Smooth muscle cell (in vitro differentiated cells): ENCODE measurements at regions not wholly inside any gene's neighbourhood (a gene's known extent, or its start where the extent isn't known, plus 50 kb on each side); places are given as distances from the start of the nearest gene placed in this dataset.

Experiments
- DNase-seq: peaks from one replicate; lab custom pipeline; 2025; ENCODE audit not compliant: unreplicated experiment; lab: John Stamatoyannopoulos, UW
- H2AFZ ChIP-seq: fragments of 200-600 bp; sonication (generic); 2 replicates; pipeline ENCODE4 v1.6.0; 2016; ENCODE audit warnings: antibody characterized with exemption, low read depth, mild to moderate bottlenecking
- H3F3A ChIP-seq: fragments of 200-600 bp; sonication (generic); 2 replicates; pipeline ENCODE4 v1.6.0; 2017; ENCODE audit warnings: antibody characterized with exemption, low read depth
- H3K27ac ChIP-seq: fragments of 200-600 bp; sonication (generic); 2 replicates; pipeline ENCODE4 v1.5.1; 2016; ENCODE audit warnings: low read depth, mild to moderate bottlenecking
- H3K27me3 ChIP-seq: fragments of 200-600 bp; sonication (generic); 2 replicates; pipeline ENCODE4 v1.6.1; 2016; ENCODE audit warnings: low read depth, mild to moderate bottlenecking
- H3K36me3 ChIP-seq: fragments of 200-600 bp; sonication (generic); 2 replicates; pipeline ENCODE4 v1.5.1; 2016; ENCODE audit warnings: low read depth
- H3K4me1 ChIP-seq: fragments of 200-600 bp; sonication (generic); 2 replicates; pipeline ENCODE4 v1.5.1; 2016; ENCODE audit warnings: low read depth
- H3K4me2 ChIP-seq: fragments of 200-600 bp; sonication (generic); 2 replicates; pipeline ENCODE4 v1.6.0; 2016; ENCODE audit warnings: mild to moderate bottlenecking
- H3K4me3 ChIP-seq: fragments of 200-600 bp; sonication (generic); 2 replicates; pipeline ENCODE4 v1.5.1; 2016; ENCODE audit warnings: mild to moderate bottlenecking
- H3K79me2 ChIP-seq: fragments of 200-600 bp; sonication (generic); 2 replicates; pipeline ENCODE4 v1.6.0; 2016; ENCODE audit warnings: low read depth, mild to moderate bottlenecking
- H3K9ac ChIP-seq: fragments of 200-600 bp; sonication (generic); 2 replicates; pipeline ENCODE4 v1.6.0; 2016; ENCODE audit warnings: low read depth
- H3K9me3 ChIP-seq: fragments of 200-600 bp; sonication (generic); replicated peaks from 2 replicates; pipeline ENCODE4 v1.5.1; 2016; ENCODE audit warnings: low read depth
- H4K20me1 ChIP-seq: fragments of 200-600 bp; sonication (generic); 2 replicates; pipeline ENCODE4 v1.6.0; 2016; ENCODE audit warnings: low read depth
- WGBS: methylation state at CpG from one replicate; pipeline ENCODE4 v1.1.7; 2016; ENCODE audit warnings: low lambda C conversion rate; 5-methylcytosine and 5-hydroxymethylcytosine counted together
- TF ChIP-seq, protein P1 (sequence below): fragments of 200-600 bp; sonication (generic); IDR thresholded peaks from 2 replicates; pipeline ENCODE4 v1.5.1; 2017; ENCODE audit warnings: borderline replicate concordance, mild to moderate bottlenecking, antibody characterized with exemption; ENCODE audit not compliant: insufficient read depth, poor library complexity, severe bottlenecking

DNA sequence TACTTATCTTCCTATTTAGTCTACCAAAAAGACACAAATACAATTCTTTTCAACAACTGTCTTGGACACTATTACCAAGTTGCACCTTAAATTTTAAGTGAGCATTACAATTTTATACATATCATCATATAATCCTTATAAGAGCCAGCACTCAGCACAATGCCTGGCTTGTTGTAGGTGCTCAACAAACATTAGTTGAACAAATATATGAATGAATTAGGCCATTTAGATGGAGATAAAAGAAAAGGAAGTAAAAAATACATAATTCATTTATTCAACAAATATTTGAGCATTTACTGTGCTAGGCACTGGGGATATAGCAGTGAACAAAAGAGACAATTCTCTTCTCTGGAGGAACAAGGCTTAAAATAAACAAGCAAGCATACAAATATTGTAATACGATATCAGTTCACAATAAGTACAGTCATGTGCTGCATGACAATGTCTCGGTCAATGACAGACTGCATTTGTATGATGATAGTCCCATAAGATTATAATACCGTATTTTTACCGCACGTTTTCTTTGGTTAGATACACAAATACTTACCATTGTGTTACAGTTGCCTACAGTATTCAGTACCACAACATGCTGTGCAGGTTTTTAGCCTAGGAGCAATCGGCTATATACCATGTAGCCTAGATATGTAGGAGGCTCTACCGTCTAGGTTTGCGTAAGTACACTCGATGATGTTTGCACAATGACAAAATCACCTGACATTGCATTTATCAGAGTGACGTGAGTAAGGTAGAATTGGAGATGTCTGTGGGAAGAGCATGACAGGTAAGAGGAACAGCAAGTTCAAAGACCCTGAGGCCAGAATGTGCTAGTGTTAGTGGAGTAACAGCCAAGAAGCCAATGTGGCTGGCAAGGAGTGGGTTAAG, 86.4 kb upstream of the HS3ST2 start:
- Histone ChIP-seq H3F3A (no peaks in the 10 kb centered on the region), H3K4me1 (no peaks in the 10 kb centered on the region), H3K27me3 (no peaks in the 10 kb centered on the region), H3K9me3 (no peaks in the 10 kb centered on the region), H2AFZ (no peak overlapping the region), H3K9ac (no peak overlapping the region), H3K79me2 (no peaks in the 10 kb centered on the region), H3K4me3 (no peak overlapping the region), H3K4me2 (no peak overlapping the region), H3K36me3 (no peaks in the 10 kb centered on the region), H3K27ac (no peak overlapping the region), H4K20me1 (no peaks in the 10 kb centered on the region)
- no peak for DNase-seq
- 90% methylated on average over 10 of the region's 10 CpGs for WGBS
- TF ChIP-seq, protein P1, sequence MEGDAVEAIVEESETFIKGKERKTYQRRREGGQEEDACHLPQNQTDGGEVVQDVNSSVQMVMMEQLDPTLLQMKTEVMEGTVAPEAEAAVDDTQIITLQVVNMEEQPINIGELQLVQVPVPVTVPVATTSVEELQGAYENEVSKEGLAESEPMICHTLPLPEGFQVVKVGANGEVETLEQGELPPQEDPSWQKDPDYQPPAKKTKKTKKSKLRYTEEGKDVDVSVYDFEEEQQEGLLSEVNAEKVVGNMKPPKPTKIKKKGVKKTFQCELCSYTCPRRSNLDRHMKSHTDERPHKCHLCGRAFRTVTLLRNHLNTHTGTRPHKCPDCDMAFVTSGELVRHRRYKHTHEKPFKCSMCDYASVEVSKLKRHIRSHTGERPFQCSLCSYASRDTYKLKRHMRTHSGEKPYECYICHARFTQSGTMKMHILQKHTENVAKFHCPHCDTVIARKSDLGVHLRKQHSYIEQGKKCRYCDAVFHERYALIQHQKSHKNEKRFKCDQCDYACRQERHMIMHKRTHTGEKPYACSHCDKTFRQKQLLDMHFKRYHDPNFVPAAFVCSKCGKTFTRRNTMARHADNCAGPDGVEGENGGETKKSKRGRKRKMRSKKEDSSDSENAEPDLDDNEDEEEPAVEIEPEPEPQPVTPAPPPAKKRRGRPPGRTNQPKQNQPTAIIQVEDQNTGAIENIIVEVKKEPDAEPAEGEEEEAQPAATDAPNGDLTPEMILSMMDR: no peak

DNA sequence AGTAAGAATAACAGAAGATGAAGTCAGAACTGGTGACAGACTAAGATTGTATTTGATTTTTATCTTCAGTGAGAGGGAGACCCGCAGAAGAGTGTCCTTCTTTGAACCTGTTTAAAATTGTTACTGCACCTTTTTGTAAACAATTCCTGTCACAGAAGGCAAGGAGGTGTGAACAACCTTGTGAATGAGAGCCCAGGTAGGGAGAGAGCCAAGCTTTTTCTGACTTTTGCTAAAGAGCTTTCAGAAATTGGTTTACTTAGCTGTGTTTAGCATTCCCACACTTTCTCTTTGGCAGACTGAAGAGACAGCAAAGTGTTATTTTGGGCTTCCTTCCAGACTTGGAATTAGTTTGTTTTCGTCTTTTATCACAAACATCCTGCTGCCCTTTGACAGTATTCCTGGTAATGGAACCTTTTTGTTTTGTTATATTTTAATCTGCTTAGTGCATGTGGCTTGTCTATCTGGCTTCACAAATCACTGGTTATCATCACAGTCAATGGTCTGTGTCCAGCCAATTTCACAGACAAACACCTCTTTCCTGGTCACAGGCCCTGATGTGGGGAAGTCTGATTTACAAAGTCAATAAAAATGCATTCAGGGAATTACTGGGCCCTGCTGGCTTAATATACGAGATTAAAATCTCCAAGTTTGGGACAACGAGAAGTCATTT, 85.7 kb upstream of the HS3ST2 start:
- 39% methylated on average over 4 of the region's 4 CpGs for WGBS

DNA sequence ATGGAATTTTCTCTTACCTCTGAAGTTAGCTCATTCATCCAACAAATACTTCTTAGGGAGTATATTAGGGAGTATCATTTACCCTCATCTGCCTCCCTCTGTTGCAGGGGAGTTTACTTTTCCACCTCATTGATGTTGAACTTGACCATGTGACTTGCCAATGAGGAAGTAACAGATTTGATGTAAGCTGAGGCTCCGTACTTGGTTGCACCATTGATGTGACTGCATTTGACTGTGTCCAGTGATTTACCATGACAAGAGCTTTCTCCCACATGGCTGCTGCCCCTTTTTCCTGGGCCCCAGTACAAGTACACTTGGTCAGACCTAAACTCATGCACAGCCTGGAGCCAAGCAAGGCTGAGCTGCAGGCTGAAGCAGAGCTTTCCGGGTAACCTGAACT, 81.6 kb upstream of the HS3ST2 start:
- H3K27ac ChIP-seq: no peak overlapping the region
- TF ChIP-seq, protein P1: no peak
- no peaks in the 10 kb centered on the region for H3K4me1 ChIP-seq

More for the DNA sequence above, 85.7 kb upstream of the HS3ST2 start:
- Histone ChIP-seq H3K4me1 (no peaks in the 10 kb centered on the region), H3K9ac (no peak overlapping the region), H3K4me2 (no peak overlapping the region), H3K79me2 (no peaks in the 10 kb centered on the region), H3K9me3 (no peaks in the 10 kb centered on the region), H3F3A (no peaks in the 10 kb centered on the region), H2AFZ (no peak overlapping the region), H3K27ac (no peak overlapping the region), H4K20me1 (no peaks in the 10 kb centered on the region), H3K27me3 (no peaks in the 10 kb centered on the region), H3K36me3 (no peaks in the 10 kb centered on the region), H3K4me3 (no peak overlapping the region)
- no peak for DNase-seq
- TF ChIP-seq, protein P1: no peak

More for the DNA sequence above, 81.6 kb upstream of the HS3ST2 start:
- Histone ChIP-seq H3K36me3 (no peaks in the 10 kb centered on the region), H3K4me3 (no peak overlapping the region), H3F3A (no peaks in the 10 kb centered on the region), H4K20me1 (no peaks in the 10 kb centered on the region), H2AFZ (no peak overlapping the region), H3K79me2 (no peaks in the 10 kb centered on the region), H3K9me3 (no peaks in the 10 kb centered on the region), H3K4me2 (no peak overlapping the region), H3K9ac (no peak overlapping the region), H3K27me3 (no peaks in the 10 kb centered on the region)
- WGBS: 87% methylated on average over 2 of the region's 2 CpGs
- DNase-seq: no peak
